ENCODE measurements at regions not wholly inside any gene's neighbourhood (a gene's known extent, or its start where the extent isn't known, plus 50 kb on each side); places are given as distances from the start of the nearest gene placed in this dataset.
"Not testable (repeated sequence)": the region's sequence is repeated elsewhere in the genome, so short reads cannot be mapped to it uniquely, and the experiment has no call there.

DNA sequence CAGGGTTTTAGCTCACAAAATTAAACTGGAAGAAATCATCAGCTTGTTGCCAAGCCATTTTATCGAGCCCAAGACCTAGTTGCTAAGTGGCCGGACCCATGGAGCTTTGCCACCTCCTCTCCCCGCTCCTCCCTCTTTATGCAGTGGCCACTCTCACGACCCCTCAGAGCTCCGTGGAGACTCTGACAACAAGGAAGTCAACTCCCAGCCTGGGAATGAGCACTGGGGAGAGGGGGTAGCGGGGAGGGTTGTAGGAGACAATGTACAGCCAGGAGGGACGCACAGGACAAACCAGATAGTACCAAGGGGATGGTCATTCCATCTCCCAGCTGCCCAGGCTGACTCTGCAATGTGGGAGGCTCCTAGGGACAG is 250.9 kb downstream of the SIPA1L2 start:
- DNase-seq: no peak

- no peak for DNase-seq
Measured at GRCh38 chr1:232378266-232379062, 251.5 kb downstream of the SIPA1L2 start.

- no peak for DNase-seq
Measured at GRCh38 chr1:232377494-232377770, 252.5 kb downstream of the SIPA1L2 start.

- DNase-seq: no peak
Measured at GRCh38 chr1:232376632-232377493, 253.1 kb downstream of the SIPA1L2 start.

GRCh38 chr1:232372841-232373440 is 257.0 kb downstream of the SIPA1L2 start:
- DNase-seq: no peak

DNA sequence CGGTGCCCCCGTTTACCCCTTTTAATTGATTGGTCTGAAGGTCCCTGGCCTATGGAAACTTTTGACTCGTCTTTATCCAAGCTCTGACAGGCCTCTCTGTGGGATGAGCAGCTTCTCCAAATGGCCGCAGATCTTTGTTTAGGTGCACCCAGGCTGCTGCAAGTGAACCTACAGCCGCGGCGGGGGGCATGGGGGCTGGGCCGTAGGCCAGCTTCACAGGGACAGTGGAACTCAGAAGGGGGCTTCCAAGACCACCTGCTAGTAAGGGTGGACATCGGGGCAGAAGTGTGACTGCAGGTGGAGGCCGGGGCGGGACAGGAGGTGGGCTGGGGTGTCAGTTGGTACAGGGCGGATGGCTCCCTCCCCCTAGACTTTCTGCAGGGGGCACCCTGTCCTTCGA is 257.5 kb downstream of the SIPA1L2 start:
- DNase-seq: no peak

GRCh38 chr1:232369451-232370296 is 260.3 kb downstream of the SIPA1L2 start:
- no peak for DNase-seq

GRCh38 chr1:232368821-232369321 is 261.1 kb downstream of the SIPA1L2 start:
- DNase-seq: no peak

GRCh38 chr1:232367293-232367692 is 262.6 kb downstream of the SIPA1L2 start:
- no peak for DNase-seq

GRCh38 chr1:232364654-232365382 is 265.1 kb downstream of the SIPA1L2 start:
- DNase-seq: no peak

DNA sequence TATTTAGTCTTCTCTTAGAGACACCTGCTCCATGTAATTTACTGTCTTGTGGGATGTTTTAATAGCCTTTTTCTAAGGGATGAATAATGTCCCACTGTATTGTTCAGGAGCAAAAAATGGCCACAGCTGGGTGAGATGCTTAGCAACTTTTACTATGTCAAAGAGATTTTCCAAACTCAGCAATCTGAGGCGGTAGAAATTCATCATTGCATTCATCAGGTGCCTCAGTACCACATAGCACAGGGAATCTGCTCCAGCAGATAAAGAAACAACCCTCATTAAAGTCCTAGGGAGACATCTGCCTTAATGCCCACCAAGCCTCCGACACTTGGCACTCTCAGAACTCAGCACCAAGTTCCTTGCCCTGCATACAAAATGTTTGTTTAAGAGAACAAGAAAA is 266.9 kb downstream of the SIPA1L2 start:
- no peak for DNase-seq

DNA sequence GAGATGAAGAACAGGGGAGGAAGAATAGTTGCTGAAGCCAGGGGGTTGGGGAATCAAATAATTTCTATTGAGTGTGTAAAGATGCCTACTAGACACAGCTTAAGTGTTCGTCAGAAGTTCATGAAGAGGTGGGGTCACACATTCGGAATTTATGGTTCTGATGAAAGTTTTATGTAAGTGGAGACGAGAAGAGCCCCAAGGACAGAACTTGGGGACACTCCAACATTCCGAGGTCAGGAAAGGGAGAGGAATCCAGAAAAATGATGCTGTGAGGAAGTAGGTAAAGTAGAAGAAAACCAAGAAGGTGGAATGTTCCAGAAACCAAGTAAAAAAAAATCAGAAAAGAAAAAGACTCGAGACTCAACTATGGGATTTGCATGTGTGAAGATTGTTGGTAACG is 272.5 kb downstream of the SIPA1L2 start:
- no peak for DNase-seq

DNA sequence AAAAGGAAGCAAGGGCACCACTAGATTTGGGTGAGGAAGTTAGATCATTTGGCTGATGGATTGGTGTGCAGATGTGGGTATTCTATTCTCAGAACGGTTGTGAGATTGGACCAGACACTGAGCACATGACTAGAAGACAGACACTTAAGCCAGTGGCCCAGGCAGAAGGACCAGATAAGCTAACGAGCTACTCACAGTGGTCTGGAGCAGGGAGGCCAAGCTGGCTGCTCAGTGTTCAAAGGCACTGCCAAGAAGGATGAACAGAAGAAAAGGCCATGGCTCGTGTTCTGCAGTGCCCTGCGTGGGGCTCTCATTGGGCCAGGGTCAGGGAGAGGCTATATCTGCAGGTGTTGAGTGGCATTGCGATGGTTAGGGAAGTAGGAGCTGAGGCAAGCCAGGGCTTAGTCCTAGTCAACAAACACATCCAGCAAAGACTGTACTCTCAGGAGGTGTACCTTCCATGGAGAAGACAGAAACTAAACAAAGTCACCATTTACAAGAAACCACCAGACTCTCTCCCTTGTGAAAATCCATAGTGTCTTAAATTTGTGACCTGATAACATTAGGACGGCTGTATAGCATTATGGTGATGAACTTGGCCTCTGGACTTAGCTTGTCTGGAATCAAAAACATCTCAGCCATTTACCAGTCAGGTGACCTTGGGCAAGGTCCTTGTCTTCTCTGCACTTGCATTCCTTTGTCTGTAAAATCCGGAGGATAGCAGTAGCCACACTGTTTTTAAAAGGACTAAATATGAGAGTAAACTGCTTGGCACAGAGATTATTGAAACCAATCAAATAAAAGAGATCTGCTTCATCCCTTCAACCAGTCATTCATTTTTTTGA is 274.5 kb downstream of the SIPA1L2 start:
- DNase-seq: no peak

GRCh38 chr1:232353001-232353400 is 276.9 kb downstream of the SIPA1L2 start:
- DNase-seq: no peak

DNA sequence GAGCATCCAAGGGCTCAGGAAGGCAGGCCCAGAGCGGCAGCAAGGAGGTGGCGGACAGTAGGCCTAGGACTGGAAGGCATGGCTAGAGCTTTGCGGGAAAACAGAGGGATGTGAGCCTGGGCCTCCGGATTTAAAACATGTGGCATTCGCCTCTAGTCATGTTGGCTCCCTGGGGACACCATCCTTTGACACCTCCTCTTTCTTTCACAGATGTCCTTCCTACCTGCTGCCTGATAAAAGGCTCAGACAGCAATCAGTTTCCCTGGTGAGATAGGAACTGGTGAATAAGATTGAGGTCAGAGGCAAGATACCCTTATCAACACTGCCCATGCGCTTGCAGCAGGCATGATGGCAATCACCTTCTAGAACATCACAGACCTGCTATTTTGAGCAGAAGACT is 277.6 kb downstream of the SIPA1L2 start:
- DNase-seq: no peak

GRCh38 chr1:232351335-232351734 is 278.6 kb downstream of the SIPA1L2 start:
- no peak for DNase-seq

- DNase-seq: no peak
Measured at GRCh38 chr1:232346844-232347243, 283.1 kb downstream of the SIPA1L2 start.

GRCh38 chr1:232344791-232345399 is 285.0 kb downstream of the SIPA1L2 start:
- no peak for DNase-seq

DNA sequence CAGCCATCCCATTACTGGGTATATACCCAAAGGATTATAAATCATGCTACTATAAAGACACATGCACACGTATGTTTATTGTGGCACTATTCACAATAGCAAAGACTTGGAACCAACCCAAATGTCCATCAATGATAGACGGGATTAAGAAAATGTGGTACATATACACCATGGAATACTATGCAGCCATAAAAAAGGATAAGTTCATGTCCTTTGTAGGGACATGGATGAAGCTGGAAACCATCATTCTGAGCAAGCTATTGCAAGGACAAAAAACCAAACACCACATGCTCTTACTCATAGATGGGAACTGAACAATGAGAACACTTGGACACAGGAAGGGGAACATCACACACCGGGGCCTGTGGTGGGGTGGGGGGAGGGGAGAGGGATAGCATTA is 285.7 kb downstream of the SIPA1L2 start:
- not testable (repeated sequence) for DNase-seq

DNA sequence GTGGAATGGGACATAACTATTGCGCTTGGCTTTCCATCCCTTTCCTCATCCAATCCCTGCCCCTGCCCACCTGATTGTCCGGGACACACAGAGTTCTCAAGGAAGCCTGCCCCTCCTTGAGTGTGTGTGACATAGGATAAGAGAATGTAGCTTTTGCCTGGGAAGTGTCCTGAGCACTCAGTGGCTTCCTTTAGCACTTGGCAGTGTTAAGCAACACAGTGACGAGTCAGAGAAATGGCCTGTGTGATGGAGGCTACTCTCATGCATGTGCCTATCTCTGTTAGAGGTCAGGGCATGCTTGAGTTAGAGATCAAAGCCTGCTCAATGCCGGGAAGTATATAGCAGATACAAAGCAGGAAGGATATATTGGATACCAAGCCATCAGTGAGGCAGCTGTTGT is 289.5 kb downstream of the SIPA1L2 start:
- DNase-seq: no peak

DNA sequence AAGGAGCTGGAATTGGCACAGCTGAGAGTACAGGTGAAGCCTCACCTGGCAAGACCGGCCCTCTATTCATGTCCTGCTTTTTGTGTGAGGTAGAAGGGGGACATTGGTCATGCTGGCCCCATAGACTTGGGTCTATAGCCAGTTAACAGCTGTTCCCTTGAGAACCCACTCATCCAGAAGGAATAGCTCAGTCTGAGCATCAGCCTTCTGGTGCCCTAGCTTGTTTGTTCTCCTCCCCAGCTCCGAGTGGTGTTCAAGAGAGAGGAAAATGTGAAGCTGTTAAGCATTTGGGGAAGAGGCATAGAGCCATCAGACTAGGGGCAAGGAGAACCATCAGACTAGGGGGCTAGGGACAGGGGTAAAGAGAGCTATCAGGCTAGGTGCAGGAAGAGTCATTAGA is 290.9 kb downstream of the SIPA1L2 start:
- no peak for DNase-seq
